Nephron (organoid): ENCODE measurements at regions not wholly inside any gene's neighbourhood (a gene's known extent, or its start where the extent isn't known, plus 50 kb on each side); places are given as distances from the start of the nearest gene placed in this dataset.

Source experiments
- H3K27ac Mint-ChIP-seq, 3 experiments: 2 replicates each; pipeline ENCODE4 v1.8.0; 2020; ENCODE audit warnings: mixed read lengths in 3 of 3, mild to moderate bottlenecking in 2 of 3, moderate library complexity in 1 of 3
- H3K27me3 Mint-ChIP-seq: 2 replicates; pipeline ENCODE4 v1.8.0; 2021; ENCODE audit warnings: low read depth, mild to moderate bottlenecking, moderate library complexity, mixed read lengths
- H3K36me3 Mint-ChIP-seq: 2 replicates; pipeline ENCODE4 v1.8.0; 2020; ENCODE audit warnings: low read depth, mixed read lengths
- H3K4me1 Mint-ChIP-seq: 2 replicates; pipeline ENCODE4 v1.8.0; 2020; ENCODE audit warnings: mixed read lengths
- H3K4me3 Mint-ChIP-seq, 3 experiments: 2 replicates each; pipeline ENCODE4 v1.8.0; 2020; ENCODE audit warnings: mild to moderate bottlenecking in 3 of 3, mixed read lengths in 3 of 3, moderate library complexity in 2 of 3
- H3K9me3 Mint-ChIP-seq: 2 replicates; pipeline ENCODE4 v1.8.0; 2020; ENCODE audit warnings: mixed read lengths
- TF ChIP-seq, protein P1 (sequence below), 3 experiments: fragments of 200-600 bp; sonication (generic); IDR thresholded peaks; one replicate each; pipeline ENCODE4 v1.5.0; 2021; ENCODE audit warnings: antibody characterized with exemption in 3 of 3; ENCODE audit not compliant: unreplicated experiment in 3 of 3

DNA sequence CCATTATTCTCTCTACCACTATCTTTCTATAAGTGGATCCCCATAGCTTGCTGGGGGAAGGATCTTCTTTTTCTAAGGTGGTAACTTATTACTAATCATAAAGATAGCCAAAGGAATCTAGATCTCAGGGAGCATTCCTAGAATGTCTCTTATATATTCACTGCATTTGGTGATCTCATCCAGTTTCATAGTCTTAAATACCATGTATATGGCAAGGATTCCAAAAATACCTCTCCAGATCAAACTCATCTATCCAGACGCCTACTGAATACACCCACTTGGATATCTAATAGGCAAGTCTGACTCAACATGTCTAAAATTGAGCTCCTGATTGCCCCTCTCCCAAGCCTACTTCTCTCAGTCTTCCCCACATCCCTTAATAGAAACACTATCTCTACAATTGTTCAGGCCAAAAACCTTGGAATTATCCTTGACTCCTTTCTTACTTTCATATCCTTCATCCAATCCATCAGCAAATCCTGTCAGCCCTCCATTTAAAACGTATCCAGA lies 264.4 kb downstream of the HACE1 start:
- TF ChIP-seq, protein P1, sequence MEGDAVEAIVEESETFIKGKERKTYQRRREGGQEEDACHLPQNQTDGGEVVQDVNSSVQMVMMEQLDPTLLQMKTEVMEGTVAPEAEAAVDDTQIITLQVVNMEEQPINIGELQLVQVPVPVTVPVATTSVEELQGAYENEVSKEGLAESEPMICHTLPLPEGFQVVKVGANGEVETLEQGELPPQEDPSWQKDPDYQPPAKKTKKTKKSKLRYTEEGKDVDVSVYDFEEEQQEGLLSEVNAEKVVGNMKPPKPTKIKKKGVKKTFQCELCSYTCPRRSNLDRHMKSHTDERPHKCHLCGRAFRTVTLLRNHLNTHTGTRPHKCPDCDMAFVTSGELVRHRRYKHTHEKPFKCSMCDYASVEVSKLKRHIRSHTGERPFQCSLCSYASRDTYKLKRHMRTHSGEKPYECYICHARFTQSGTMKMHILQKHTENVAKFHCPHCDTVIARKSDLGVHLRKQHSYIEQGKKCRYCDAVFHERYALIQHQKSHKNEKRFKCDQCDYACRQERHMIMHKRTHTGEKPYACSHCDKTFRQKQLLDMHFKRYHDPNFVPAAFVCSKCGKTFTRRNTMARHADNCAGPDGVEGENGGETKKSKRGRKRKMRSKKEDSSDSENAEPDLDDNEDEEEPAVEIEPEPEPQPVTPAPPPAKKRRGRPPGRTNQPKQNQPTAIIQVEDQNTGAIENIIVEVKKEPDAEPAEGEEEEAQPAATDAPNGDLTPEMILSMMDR (IDR thresholded peaks at IDR 0.05; ENCODE audit: unreplicated experiment in 3 of 3), result no peak
- Mint-ChIP-seq H3K36me3 (no peaks in the 10 kb centered on the region), H3K4me1 (no peaks in the 10 kb centered on the region), H3K27ac (no peak overlapping the region), H3K4me3 (no peak overlapping the region), H3K27me3 (no peaks in the 10 kb centered on the region), H3K9me3 (no peaks in the 10 kb centered on the region)

DNA sequence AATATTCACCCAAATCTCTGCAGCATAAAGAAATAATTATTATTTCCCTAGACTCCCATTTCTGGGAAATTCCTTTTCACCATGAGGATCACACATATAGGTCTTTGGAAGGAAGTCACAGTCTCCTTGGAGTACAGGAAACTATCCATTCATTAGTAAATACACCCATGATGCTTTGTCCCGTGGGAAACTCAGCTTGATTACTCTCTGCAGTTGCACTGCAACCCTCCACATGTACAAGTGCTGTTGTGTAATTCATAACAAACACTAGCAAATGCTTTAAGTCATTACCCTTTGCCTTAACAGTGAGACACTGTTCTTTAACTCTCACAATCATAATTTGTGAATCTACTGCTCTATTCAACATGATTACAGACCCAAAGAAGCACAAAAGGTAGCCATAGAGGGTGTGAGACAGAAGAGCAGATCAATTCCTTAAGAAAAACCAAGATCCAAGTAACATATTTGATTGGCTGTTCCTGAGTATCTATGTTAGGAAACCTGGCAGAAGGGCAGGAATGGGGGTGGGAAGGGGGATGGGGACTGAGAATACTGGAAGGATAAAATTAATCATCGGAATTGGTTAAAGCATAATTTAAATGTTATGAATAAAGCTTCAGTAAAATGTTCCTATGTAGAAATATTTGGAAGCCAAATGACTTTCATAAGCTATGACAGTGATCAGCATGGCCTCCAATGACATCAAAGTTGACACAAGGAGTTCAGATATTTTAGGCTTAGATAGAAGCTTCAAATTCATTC lies 268.0 kb downstream of the HACE1 start:
- Mint-ChIP-seq H3K27me3 (no peaks in the 10 kb centered on the region), H3K9me3 (no peaks in the 10 kb centered on the region), H3K4me3 (no peak overlapping the region)

DNA sequence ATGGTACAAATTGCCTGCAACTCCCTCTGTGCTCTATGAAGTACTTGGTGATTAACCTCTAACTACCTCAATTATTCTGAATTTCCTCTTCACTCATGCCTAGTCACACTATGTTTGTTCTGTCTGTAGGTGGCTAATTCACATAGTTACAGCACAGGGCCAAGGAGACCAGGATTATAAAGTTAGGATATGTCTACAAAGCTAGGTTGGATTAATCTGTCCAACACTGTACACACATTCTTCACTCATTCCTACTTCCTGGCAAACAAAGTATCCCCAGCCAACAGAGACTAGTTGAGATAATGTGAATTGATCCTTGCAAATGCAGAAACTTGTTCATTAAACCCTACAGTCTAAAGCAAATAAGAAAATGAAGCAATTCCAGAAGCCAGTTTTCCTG lies 269.8 kb downstream of the HACE1 start:
- no peaks in the 10 kb centered on the region for H3K27me3 Mint-ChIP-seq
- no peaks in the 10 kb centered on the region for H3K9me3 Mint-ChIP-seq
- TF ChIP-seq, protein P1 (IDR thresholded peaks at IDR 0.05; ENCODE audit: unreplicated experiment in 3 of 3), result no peak
- no peaks in the 10 kb centered on the region for H3K36me3 Mint-ChIP-seq
- H3K4me3 Mint-ChIP-seq, result no peak overlapping the region
- H3K27ac Mint-ChIP-seq, result no peak overlapping the region
- no peaks in the 10 kb centered on the region for H3K4me1 Mint-ChIP-seq

More for the DNA sequence above, 268.0 kb downstream of the HACE1 start:
- Mint-ChIP-seq H3K4me1 (no peaks in the 10 kb centered on the region), H3K36me3 (no peaks in the 10 kb centered on the region), H3K27ac (no peak overlapping the region)
- TF ChIP-seq, protein P1 (IDR thresholded peaks at IDR 0.05; ENCODE audit: unreplicated experiment in 3 of 3), result no peak

DNA sequence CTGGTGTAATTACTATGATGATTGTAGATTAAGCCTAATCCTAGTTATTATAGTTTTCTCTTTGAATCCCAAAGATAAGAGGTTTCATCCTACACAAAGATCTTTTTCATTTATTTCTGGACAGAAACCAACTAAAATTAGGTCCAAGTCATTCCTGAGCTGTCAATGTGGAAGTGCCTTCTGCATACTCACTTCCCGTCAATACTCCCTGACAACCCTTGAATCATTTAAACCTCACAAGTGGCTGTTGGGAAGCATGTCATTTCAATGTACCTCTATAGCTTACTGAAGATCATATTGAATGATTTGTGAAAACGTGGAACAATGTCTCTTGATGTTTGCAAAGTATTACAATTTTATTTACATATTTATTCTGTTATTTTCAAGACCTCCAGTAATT lies 274.1 kb downstream of the HACE1 start:
- H3K36me3 Mint-ChIP-seq, result no peaks in the 10 kb centered on the region
- no peaks in the 10 kb centered on the region for H3K27me3 Mint-ChIP-seq
- TF ChIP-seq, protein P1 (IDR thresholded peaks at IDR 0.05; ENCODE audit: unreplicated experiment in 3 of 3), result no peak
- H3K9me3 Mint-ChIP-seq, result no peaks in the 10 kb centered on the region
- H3K4me3 Mint-ChIP-seq, result no peak overlapping the region
- H3K27ac Mint-ChIP-seq, result no peak overlapping the region
- no peaks in the 10 kb centered on the region for H3K4me1 Mint-ChIP-seq

DNA sequence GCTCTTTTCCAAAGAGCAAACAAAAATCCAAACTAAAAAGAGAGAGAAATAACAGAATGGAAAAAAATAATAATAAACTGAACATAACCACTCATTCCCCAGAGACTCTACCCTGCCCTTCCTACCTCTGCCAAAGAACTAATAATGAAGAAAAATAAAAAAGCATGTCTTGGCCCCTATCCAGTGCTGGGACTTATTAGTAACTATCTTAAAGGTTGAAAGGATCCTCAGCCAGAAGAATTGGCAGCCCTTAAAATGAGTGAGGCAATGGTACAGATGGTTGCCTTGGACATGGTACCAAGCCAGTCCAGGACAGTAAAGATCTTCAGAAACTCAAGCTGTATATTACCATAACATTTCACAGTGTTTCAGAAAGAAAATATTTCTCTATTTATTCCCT lies 279.3 kb downstream of the HACE1 start:
- TF ChIP-seq, protein P1 (IDR thresholded peaks at IDR 0.05; ENCODE audit: unreplicated experiment in 3 of 3), result no peak
- no peaks in the 10 kb centered on the region for H3K27me3 Mint-ChIP-seq

More for the DNA sequence above, 279.3 kb downstream of the HACE1 start:
- no peaks in the 10 kb centered on the region for H3K4me1 Mint-ChIP-seq
- peaks cover 2% of the 10 kb centered on the region for H3K9me3 Mint-ChIP-seq
- no peaks in the 10 kb centered on the region for H3K36me3 Mint-ChIP-seq
- no peak overlapping the region for H3K4me3 Mint-ChIP-seq
- no peak overlapping the region for H3K27ac Mint-ChIP-seq
